CD4-positive, alpha-beta T cell (primary cell): ENCODE measurements at regions not wholly inside any gene's neighbourhood (a gene's known extent, or its start where the extent isn't known, plus 50 kb on each side); places are given as distances from the start of the nearest gene placed in this dataset.

ENCODE experiments used
- ATAC-seq: fragments of 200-7000 bp; cut with Tn5 transposase; one replicate; pipeline ENCODE4 v1.10.0; 2022; ENCODE audit warnings: mild to moderate bottlenecking; ENCODE audit not compliant: poor library complexity
- CTCF ChIA-PET: fragments of 350-600 bp; sonication (Branson Sonifier 250); formaldehyde crosslinking; loops from one replicate; lab custom pipeline; 2021; ENCODE audit warnings: antibody characterized with exemption, inconsistent platforms; lab: Charles Lee
- POLR2A ChIA-PET: fragments of 350-600 bp; sonication (Branson Sonifier 250); formaldehyde crosslinking; loops from one replicate; lab custom pipeline; 2021; ENCODE audit warnings: antibody characterized with exemption, inconsistent platforms; lab: Charles Lee
- DNase-seq, 14 experiments: peaks; one replicate each; pipeline ENCODE4 v3.0.0-alpha.2; 2013 to 2020; ENCODE audit warnings: mixed read lengths in 2 of 14
- H3K27ac ChIP-seq, 2 donors: one replicate each; pipeline versions ENCODE4 v1.5.1 to v1.7.0; 2013; ENCODE audit warnings: low read length in 2 of 2, low read depth in 1 of 2, mild to moderate bottlenecking in 1 of 2
- H3K27me3 ChIP-seq, 2 experiments: 1 replicate in 1 of 2; 2 replicates in 1 of 2; pipeline versions ENCODE4 v1.6.1 to v1.7.0; 2013; ENCODE audit warnings: low read length in 2 of 2, control low read depth in 1 of 2, mild to moderate bottlenecking in 1 of 2, moderate library complexity in 1 of 2; ENCODE audit not compliant: insufficient read depth in 2 of 2, control insufficient read depth in 1 of 2
- H3K36me3 ChIP-seq: one replicate; pipeline ENCODE4 v1.6.1; 2013; ENCODE audit warnings: low read length, control low read depth; ENCODE audit not compliant: insufficient read depth
- H3K4me1 ChIP-seq: one replicate; pipeline ENCODE4 v1.6.1; 2013; ENCODE audit warnings: low read length, control low read depth; ENCODE audit not compliant: insufficient read depth
- H3K4me3 ChIP-seq: one replicate; pipeline ENCODE4 v1.5.1; 2013; ENCODE audit warnings: mild to moderate bottlenecking, low read length, moderate library complexity
- H3K9me3 ChIP-seq, 2 experiments: 1 replicate in 1 of 2; 2 replicates in 1 of 2; pipeline versions ENCODE4 v1.6.1 to v1.7.0; 2013; ENCODE audit warnings: low read length in 2 of 2, mild to moderate bottlenecking in 2 of 2, control low read depth in 1 of 2, moderate library complexity in 1 of 2; ENCODE audit not compliant: control insufficient read depth in 1 of 2, insufficient read depth in 1 of 2
- H3K27ac Mint-ChIP-seq: one replicate; pipeline ENCODE4 v1.8.0; 2020; ENCODE audit warnings: mixed read lengths
- H3K27me3 Mint-ChIP-seq: one replicate; pipeline ENCODE4 v1.8.0; 2021; ENCODE audit warnings: mixed read lengths
- H3K36me3 Mint-ChIP-seq: one replicate; pipeline ENCODE4 v1.8.0; 2021; ENCODE audit warnings: low read depth, mixed read lengths
- H3K4me1 Mint-ChIP-seq: one replicate; pipeline ENCODE4 v1.8.0; 2021; ENCODE audit warnings: low read depth, mixed read lengths
- H3K4me3 Mint-ChIP-seq: one replicate; pipeline ENCODE4 v1.8.0; 2020; ENCODE audit warnings: mild to moderate bottlenecking, mixed read lengths
- H3K9me3 Mint-ChIP-seq: one replicate; pipeline ENCODE4 v1.8.0; 2020; ENCODE audit warnings: mixed read lengths
- CTCF ChIP-seq: fragments of 200-600 bp; IDR thresholded peaks from one replicate; pipeline ENCODE4 v1.8.0; 2022; ENCODE audit warnings: antibody characterized with exemption, mild to moderate bottlenecking
- intact Hi-C, 2 experiments: fragments of 100-400 bp; cut with DNase I in 1 of 2; cut with micrococcal nuclease in 1 of 2; formaldehyde crosslinking; loops; one replicate each; pipeline versions ENCODE4 v1.15.1 to v1.9.0; 2023 to 2025; cut with DNase I, micrococcal nuclease

GRCh38 chr6:93524671-93525451, 105.5 kb upstream of the EPHA7 start:
- H3K9me3 ChIP-seq = no peaks in the 10 kb centered on the region
- no peaks in the 10 kb centered on the region for H3K27me3 Mint-ChIP-seq
- H3K4me1 ChIP-seq = no peaks in the 10 kb centered on the region
- H3K4me1 Mint-ChIP-seq = no peaks in the 10 kb centered on the region
- intact Hi-C loops = no loop called here
- no peak overlapping the region for H3K27ac ChIP-seq
- H3K27ac Mint-ChIP-seq = no peak overlapping the region
- H3K27me3 ChIP-seq = no peaks in the 10 kb centered on the region
- no peaks in the 10 kb centered on the region for H3K36me3 ChIP-seq
- no peak for ATAC-seq
- no peak for TF ChIP-seq CTCF
- H3K9me3 Mint-ChIP-seq = peaks cover 2% of the 10 kb centered on the region
- no peak overlapping the region for H3K4me3 Mint-ChIP-seq
- no peak for DNase-seq
- CTCF ChIA-PET = no interaction called here
- POLR2A ChIA-PET = no interaction called here
- no peaks in the 10 kb centered on the region for H3K36me3 Mint-ChIP-seq
- no peak overlapping the region for H3K4me3 ChIP-seq

GRCh38 chr6:93523365-93523764, 104.0 kb upstream of the EPHA7 start:
- Histone ChIP-seq H3K27me3 (no peaks in the 10 kb centered on the region), H3K9me3 (no peaks in the 10 kb centered on the region), H3K4me1 (no peaks in the 10 kb centered on the region), H3K27ac (no peak overlapping the region), H3K36me3 (no peaks in the 10 kb centered on the region), H3K4me3 (no peak overlapping the region)
- ChIA-PET CTCF (no interaction called here), POLR2A (no interaction called here)
- intact Hi-C loops = no loop called here
- ATAC-seq (no peak), DNase-seq (no peak)
- no peaks in the 10 kb centered on the region for H3K27me3 Mint-ChIP-seq
- no peaks in the 10 kb centered on the region for H3K36me3 Mint-ChIP-seq
- no peak overlapping the region for H3K4me3 Mint-ChIP-seq
- peaks cover 2% of the 10 kb centered on the region for H3K9me3 Mint-ChIP-seq
- H3K27ac Mint-ChIP-seq = no peak overlapping the region
- H3K4me1 Mint-ChIP-seq = no peaks in the 10 kb centered on the region
- TF ChIP-seq CTCF = no peak

GRCh38 chr6:93516441-93516840, 97.1 kb upstream of the EPHA7 start:
- Histone ChIP-seq H3K36me3 (no peaks in the 10 kb centered on the region), H3K27me3 (no peaks in the 10 kb centered on the region), H3K4me1 (no peaks in the 10 kb centered on the region), H3K9me3 (no peaks in the 10 kb centered on the region), H3K4me3 (no peak overlapping the region), H3K27ac (no peak overlapping the region)
- DNase-seq (no peak), ATAC-seq (no peak)
- H3K4me1 Mint-ChIP-seq = no peaks in the 10 kb centered on the region
- TF ChIP-seq CTCF = no peak
- H3K36me3 Mint-ChIP-seq = no peaks in the 10 kb centered on the region
- peaks cover 2% of the 10 kb centered on the region for H3K9me3 Mint-ChIP-seq
- ChIA-PET POLR2A (no interaction called here), CTCF (no interaction called here)
- intact Hi-C loops = no loop called here
- H3K27ac Mint-ChIP-seq = no peak overlapping the region
- H3K27me3 Mint-ChIP-seq = no peaks in the 10 kb centered on the region
- H3K4me3 Mint-ChIP-seq = no peak overlapping the region
